ENCODE measurements at regions not wholly inside any gene's neighbourhood (a gene's known extent, or its start where the extent isn't known, plus 50 kb on each side); places are given as distances from the start of the nearest gene placed in this dataset.

DNA sequence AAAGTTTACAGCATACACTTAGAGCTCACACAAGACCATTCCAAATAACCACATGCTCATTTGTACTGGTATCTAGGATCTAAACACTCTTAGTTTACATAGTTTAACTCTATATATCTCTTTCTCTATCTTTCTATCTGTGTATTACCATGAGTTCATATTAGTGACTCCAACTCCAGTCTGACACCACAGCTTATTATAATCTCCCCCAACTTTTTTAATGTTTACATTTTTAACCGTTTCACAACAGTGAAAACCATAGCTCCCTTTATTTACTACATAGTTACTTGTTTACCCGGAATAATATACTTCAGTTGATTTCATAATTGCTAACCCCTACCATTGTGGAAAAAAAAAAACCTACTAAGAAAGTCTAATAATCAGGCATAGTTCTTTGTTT, 362.4 kb upstream of the RGS17 start:
- no peak overlapping the region for H3K4me3 ChIP-seq (ENCODE audit: low read depth, low read length)
- DNase-seq (ENCODE audit: low read depth): no peak
- TF ChIP-seq, protein P1, sequence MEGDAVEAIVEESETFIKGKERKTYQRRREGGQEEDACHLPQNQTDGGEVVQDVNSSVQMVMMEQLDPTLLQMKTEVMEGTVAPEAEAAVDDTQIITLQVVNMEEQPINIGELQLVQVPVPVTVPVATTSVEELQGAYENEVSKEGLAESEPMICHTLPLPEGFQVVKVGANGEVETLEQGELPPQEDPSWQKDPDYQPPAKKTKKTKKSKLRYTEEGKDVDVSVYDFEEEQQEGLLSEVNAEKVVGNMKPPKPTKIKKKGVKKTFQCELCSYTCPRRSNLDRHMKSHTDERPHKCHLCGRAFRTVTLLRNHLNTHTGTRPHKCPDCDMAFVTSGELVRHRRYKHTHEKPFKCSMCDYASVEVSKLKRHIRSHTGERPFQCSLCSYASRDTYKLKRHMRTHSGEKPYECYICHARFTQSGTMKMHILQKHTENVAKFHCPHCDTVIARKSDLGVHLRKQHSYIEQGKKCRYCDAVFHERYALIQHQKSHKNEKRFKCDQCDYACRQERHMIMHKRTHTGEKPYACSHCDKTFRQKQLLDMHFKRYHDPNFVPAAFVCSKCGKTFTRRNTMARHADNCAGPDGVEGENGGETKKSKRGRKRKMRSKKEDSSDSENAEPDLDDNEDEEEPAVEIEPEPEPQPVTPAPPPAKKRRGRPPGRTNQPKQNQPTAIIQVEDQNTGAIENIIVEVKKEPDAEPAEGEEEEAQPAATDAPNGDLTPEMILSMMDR (IDR thresholded peaks at IDR 0.05; ENCODE audit: low read depth, low read length, missing control alignments): no peak

DNA sequence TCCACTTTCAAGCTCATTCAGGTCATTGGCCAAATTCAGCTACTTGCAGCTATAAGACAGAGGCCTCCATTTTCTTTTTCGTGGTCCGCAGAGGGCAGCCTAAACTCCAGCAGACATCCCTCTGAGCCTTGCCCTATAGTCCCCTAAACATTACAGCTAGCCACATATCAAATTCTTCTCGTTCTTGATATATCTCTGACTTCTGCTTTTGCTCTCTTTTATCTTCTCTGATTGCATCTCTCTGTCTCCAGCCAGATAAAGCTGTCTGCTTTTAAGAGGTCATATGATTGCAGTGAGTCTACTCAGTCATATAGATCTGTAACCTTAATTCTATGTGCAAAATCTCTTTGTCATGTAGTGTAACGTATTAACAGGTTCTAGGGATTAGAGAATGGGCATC, 358.4 kb upstream of the RGS17 start:
- no peak overlapping the region for H3K4me3 ChIP-seq (ENCODE audit: low read depth, low read length)
- TF ChIP-seq, protein P1 (IDR thresholded peaks at IDR 0.05; ENCODE audit: low read depth, low read length, missing control alignments): no peak
- DNase-seq (ENCODE audit: low read depth): no peak

DNA sequence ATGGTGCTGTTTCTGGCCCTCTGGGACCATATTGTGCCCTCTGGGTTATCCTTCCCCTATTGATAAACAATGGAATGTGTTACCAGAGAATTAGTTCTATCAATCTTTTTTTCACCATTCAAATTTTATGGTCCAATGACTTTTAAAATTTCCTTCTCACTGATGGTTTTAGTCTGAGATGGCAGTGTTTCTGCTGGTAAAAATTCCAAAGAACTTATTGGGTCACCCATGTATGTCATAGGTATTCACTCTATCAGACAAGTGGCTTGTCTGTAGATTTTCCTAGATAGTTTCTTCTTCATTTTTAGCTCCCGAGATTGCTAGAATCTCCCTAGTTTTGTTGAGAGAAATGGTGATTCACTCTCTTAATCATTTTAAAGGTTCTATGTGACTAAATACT, 357.2 kb upstream of the RGS17 start:
- DNase-seq (ENCODE audit: low read depth): no peak
- TF ChIP-seq, protein P1 (IDR thresholded peaks at IDR 0.05; ENCODE audit: low read depth, low read length, missing control alignments): no peak
- H3K4me3 ChIP-seq (ENCODE audit: low read depth, low read length): no peak overlapping the region

DNA sequence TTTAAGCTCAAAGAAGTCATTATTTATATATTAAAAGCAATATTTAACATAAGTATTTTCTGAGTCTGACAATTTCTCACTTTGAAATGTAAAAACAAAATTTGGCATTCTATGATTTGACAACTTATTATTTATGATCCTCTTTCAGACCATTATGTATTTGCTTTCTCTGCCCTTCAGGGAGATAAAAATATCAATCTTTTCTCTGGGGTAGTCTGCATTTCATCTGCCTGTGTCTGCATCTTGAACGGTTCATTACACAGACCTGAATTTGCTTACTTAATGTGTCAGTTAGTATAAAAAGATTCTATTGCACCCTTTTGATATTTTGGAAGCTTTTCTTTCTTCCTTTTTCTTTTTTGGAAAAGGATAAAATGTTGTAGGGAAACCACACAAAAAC, 354.0 kb upstream of the RGS17 start:
- H3K4me3 ChIP-seq (ENCODE audit: low read depth, low read length): no peak overlapping the region
- TF ChIP-seq, protein P1 (IDR thresholded peaks at IDR 0.05; ENCODE audit: low read depth, low read length, missing control alignments): no peak
- DNase-seq (ENCODE audit: low read depth): no peak

DNA sequence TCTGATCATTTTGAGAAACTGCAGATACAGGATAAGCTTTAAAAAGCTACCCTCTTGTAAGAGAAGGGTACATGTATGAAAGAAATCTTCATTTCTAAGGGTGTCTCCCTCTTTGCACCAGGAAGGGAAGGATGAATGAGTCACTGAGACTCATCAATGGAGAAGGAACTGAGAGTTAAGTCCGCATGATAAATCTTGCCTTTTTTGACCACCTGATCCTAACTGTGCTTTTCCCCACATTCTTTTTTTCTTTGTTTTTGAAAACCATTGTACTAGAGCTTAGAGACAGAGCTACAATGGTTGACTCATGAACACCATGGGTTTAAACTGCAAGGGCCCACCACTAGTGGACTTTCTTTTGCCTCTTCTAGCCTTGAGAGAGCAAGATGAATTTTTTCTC, 353.0 kb upstream of the RGS17 start:
- H3K4me3 ChIP-seq (ENCODE audit: low read depth, low read length): no peak overlapping the region
- TF ChIP-seq, protein P1 (IDR thresholded peaks at IDR 0.05; ENCODE audit: low read depth, low read length, missing control alignments): no peak
- DNase-seq (ENCODE audit: low read depth): no peak

DNA sequence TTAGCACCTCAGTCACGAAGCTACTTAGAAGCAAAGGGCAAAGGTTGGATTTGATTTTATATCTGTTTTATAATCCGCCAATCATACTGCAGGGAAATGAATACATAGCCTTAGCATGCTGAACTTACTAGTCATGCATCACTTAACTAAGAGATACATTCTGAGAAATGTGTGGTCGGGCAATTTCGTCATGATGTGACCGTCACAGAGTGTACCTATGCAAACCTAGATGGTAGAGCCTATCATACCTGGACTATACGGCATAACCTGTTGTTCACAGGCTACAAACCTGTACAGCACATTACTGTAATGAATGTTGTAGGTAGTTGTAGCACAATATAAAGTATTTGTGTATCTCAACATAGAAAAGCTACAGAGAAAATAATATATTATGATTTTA, 345.2 kb upstream of the RGS17 start:
- DNase-seq (ENCODE audit: low read depth): no peak
- H3K4me3 ChIP-seq (ENCODE audit: low read depth, low read length): no peak overlapping the region
- TF ChIP-seq, protein P1 (IDR thresholded peaks at IDR 0.05; ENCODE audit: low read depth, low read length, missing control alignments): no peak

DNA sequence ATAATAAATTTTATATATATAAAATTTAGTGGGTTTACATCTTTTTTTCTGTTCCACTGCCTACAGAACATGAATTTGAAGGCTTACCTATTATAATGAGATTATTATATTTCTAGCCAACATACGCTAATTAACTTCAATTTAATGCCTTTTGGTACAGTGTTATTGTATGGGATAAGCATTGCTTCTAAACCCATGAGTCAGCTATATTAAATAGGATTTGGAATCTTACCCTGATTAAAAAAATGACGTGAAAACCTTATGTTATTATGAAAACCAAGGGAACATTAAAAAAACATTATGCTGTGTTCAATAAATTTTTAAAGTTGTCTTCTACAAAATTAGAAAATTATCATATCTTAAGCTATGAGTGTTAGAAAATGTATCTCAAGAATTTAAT, 334.0 kb upstream of the RGS17 start:
- no peak for DNase-seq (ENCODE audit: low read depth)
- TF ChIP-seq, protein P1 (IDR thresholded peaks at IDR 0.05; ENCODE audit: low read depth, low read length, missing control alignments): no peak
- no peak overlapping the region for H3K4me3 ChIP-seq (ENCODE audit: low read depth, low read length)

Measured in GM12864 (cell line).